AG04450 (cell line): ENCODE measurements at regions not wholly inside any gene's neighbourhood (a gene's known extent, or its start where the extent isn't known, plus 50 kb on each side); places are given as distances from the start of the nearest gene placed in this dataset.

Experiments used
- CTCF ChIA-PET: fragments of 300-600, 350-600 bp; formaldehyde crosslinking; extraction: SDS; loops from one replicate; lab custom pipeline; 2022; ENCODE audit warnings: antibody characterized with exemption, inconsistent platforms; lab: Charles Lee
- POLR2A ChIA-PET: fragments of 350-600 bp; formaldehyde crosslinking; extraction: SDS; loops from one replicate; lab custom pipeline; 2021; ENCODE audit warnings: antibody characterized with exemption, inconsistent platforms; lab: Yijun Ruan, JAX
- DNase-seq: peaks from one replicate; pipeline ENCODE4 v3.0.0-alpha.2; 2011; ENCODE audit warnings: low read depth, low spot score
- H3K27ac ChIP-seq: one replicate; pipeline ENCODE4 v1.5.1; 2012; ENCODE audit warnings: low read depth, low read length, control low read depth
- H3K27me3 ChIP-seq: one replicate; pipeline ENCODE4 v1.6.0; 2012; ENCODE audit warnings: low read length; ENCODE audit not compliant: control insufficient read depth, insufficient read depth
- H3K4me3 ChIP-seq: 2 replicates; pipeline ENCODE4 v1.5.1; 2011; ENCODE audit warnings: mild to moderate bottlenecking, low read depth, low read length, control low read depth
- H3K9me3 ChIP-seq: 2 replicates; pipeline ENCODE4 v1.5.1; 2012; ENCODE audit warnings: low read length; ENCODE audit not compliant: control insufficient read depth, insufficient read depth
- TF ChIP-seq, protein P1 (sequence below): IDR thresholded peaks from 2 replicates; pipeline ENCODE4 v1.5.1; 2011; ENCODE audit warnings: low read depth, low read length, control low read depth, inconsistent platforms

DNA sequence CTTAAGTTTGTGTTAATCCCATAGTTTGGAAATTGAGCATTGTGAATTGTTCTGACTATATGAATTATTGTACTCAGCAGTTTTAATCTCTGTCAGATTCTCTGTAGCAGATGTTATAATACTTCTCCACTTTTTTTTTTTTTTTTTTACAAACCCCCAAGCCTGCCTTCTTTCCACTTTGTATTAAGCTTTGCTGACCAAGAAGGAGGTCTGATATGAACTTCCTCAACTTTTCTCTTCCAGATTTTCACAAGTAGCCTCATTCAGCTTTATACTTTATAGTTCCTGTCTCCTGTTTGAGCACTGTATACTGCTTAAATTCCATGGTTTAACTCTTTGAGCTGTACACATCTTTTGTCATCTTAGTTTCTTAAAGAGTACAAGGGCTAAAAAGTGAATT lies 105.0 kb downstream of the HAUS1 start:
- H3K4me3 ChIP-seq: no peak overlapping the region
- no peak for DNase-seq
- TF ChIP-seq, protein P1, sequence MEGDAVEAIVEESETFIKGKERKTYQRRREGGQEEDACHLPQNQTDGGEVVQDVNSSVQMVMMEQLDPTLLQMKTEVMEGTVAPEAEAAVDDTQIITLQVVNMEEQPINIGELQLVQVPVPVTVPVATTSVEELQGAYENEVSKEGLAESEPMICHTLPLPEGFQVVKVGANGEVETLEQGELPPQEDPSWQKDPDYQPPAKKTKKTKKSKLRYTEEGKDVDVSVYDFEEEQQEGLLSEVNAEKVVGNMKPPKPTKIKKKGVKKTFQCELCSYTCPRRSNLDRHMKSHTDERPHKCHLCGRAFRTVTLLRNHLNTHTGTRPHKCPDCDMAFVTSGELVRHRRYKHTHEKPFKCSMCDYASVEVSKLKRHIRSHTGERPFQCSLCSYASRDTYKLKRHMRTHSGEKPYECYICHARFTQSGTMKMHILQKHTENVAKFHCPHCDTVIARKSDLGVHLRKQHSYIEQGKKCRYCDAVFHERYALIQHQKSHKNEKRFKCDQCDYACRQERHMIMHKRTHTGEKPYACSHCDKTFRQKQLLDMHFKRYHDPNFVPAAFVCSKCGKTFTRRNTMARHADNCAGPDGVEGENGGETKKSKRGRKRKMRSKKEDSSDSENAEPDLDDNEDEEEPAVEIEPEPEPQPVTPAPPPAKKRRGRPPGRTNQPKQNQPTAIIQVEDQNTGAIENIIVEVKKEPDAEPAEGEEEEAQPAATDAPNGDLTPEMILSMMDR: no peak
- ChIA-PET CTCF (interaction anchor here (0.6 to 2.2 kb wide), 3 partner anchors 10 to 41 kb away, joined by 3 to 8 read pairs (median 5); a partner anchor contains a TSS), POLR2A (no interaction called here)
- no peak overlapping the region for H3K27ac ChIP-seq
- H3K27me3 ChIP-seq: no peaks in the 10 kb centered on the region
- H3K9me3 ChIP-seq: no peaks in the 10 kb centered on the region

DNA sequence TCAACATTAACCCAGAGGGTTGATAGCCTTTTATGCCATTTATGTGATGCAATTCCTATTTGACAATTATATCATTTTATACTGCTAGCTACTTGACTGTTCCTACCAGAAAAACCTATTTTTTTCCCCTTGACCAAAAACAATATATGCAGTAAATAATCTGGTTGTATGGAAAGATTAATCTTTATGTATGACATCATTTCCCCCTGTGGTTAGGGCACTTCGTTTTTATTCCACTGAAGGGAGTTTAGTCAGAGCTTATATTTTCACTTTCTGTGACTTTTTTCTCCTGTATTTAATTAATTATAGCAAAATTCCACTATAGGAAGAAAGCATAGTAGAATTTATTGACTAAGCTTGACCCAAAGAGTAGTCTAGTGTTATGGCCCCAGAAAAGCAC lies 107.6 kb downstream of the HAUS1 start:
- Histone ChIP-seq H3K27me3 (no peaks in the 10 kb centered on the region), H3K27ac (no peak overlapping the region), H3K4me3 (no peak overlapping the region), H3K9me3 (no peaks in the 10 kb centered on the region)
- CTCF ChIA-PET: interaction anchor here (0.6 to 2.3 kb wide), 2 partner anchors 12 to 39 kb away, joined by 4 to 29 read pairs; a partner anchor contains a TSS
- POLR2A ChIA-PET: no interaction called here
- DNase-seq: no peak
- TF ChIP-seq, protein P1: no peak

GRCh38 chr18:46212398-46212797 lies 108.2 kb downstream of the HAUS1 start:
- Histone ChIP-seq H3K4me3 (no peak overlapping the region), H3K27ac (no peak overlapping the region), H3K27me3 (no peaks in the 10 kb centered on the region), H3K9me3 (no peaks in the 10 kb centered on the region)
- POLR2A ChIA-PET: interaction anchor here (0.6 kb wide), 1 partner anchor 39 kb away, joined by 6 read pairs; a partner anchor contains a TSS
- TF ChIP-seq, protein P1: no peak
- no peak for DNase-seq
- CTCF ChIA-PET: interaction anchor here (0.5 to 2.3 kb wide), 8 partner anchors 12 to 1486 kb away, joined by 3 to 29 read pairs (median 3); a partner anchor contains a TSS

DNA sequence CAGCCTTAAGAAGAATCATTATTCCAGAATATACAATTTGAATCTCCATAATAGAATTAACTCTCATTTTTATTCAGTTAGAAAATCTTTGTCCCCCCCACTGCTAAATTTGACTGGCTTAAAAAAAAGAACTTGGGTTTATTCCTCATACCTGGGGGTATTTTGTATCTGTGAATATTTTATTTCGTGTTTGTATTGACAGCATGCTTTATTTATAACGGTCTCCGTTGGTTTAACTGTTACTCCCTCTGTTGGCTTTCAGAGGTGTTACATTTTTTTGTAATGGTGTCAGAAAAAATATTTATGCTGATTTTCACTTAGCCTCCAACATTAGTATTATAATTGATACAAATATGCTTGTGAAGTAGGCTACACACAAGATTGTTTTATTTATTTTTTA lies 109.1 kb downstream of the HAUS1 start:
- H3K9me3 ChIP-seq: no peaks in the 10 kb centered on the region
- no peak for DNase-seq
- H3K27ac ChIP-seq: no peak overlapping the region
- no peaks in the 10 kb centered on the region for H3K27me3 ChIP-seq
- H3K4me3 ChIP-seq: no peak overlapping the region
- POLR2A ChIA-PET: no interaction called here
- CTCF ChIA-PET: interaction anchor here (1.0 to 2.3 kb wide), 3 partner anchors 13 to 40 kb away, joined by 3 to 29 read pairs (median 6); a partner anchor contains a TSS
- TF ChIP-seq, protein P1: peak; percentile 38

DNA sequence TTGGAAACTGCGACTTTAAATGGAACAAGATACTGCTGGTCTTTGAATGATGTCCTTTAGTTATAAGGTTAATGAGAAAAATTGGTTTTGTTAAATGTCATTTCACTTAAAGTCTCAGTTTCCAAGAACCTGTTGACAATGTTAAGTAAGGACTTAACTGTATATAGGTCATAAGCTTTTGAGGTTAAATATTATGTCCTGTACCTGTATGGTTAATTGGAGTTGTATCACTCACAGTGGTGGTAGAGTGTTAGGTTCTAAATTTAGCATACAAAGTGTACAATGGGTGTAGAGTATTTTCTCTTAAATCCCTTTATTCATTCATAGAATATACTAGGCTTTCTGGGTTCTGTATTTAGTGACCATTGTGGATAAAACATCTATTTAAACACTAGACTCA lies 110.2 kb downstream of the HAUS1 start:
- TF ChIP-seq, protein P1: no peak
- POLR2A ChIA-PET: no interaction called here
- CTCF ChIA-PET: interaction anchor here (2.0 kb wide), 1 partner anchor 42 kb away, joined by 10 read pairs; no protein-coding TSS in a partner anchor

More for the DNA sequence above, 110.2 kb downstream of the HAUS1 start:
- Histone ChIP-seq H3K4me3 (no peak overlapping the region), H3K27ac (no peak overlapping the region), H3K27me3 (no peaks in the 10 kb centered on the region), H3K9me3 (no peaks in the 10 kb centered on the region)
- no peak for DNase-seq
